Breast epithelium (tissue), 4 donors: ENCODE measurements at regions not wholly inside any gene's neighbourhood (a gene's known extent, or its start where the extent isn't known, plus 50 kb on each side); places are given as distances from the start of the nearest gene placed in this dataset.

Source experiments
- DNase-seq, 2 donors: peaks; one replicate each; pipeline ENCODE4 v3.0.0-alpha.2; 2019; ENCODE audit warnings: low spot score in 2 of 2
- H3K27ac ChIP-seq, 2 donors: fragments of 200-600 bp; sonication (generic) in 1 of 2; one replicate each; pipeline ENCODE4 v1.5.1; 2016 to 2019; ENCODE audit warnings: mild to moderate bottlenecking in 1 of 2
- H3K27me3 ChIP-seq, 2 donors: fragments of 200-600 bp; sonication (generic) in 1 of 2; one replicate each; pipeline versions ENCODE4 v1.5.1 to v1.6.0; 2017 to 2019; ENCODE audit warnings: control low read depth in 1 of 2, mild to moderate bottlenecking in 1 of 2
- H3K36me3 ChIP-seq: fragments of 200-600 bp; one replicate; pipeline ENCODE4 v1.5.1; 2019
- H3K4me1 ChIP-seq, 2 donors: fragments of 200-600 bp; sonication (generic); one replicate each; pipeline ENCODE4 v1.5.1; 2016 to 2019; ENCODE audit warnings: control low read depth in 1 of 2
- H3K4me3 ChIP-seq, 3 donors: fragments of 200-600 bp; sonication (generic); 1 replicate in 2 of 3; 2 replicates in 1 of 3; pipeline ENCODE4 v1.5.1; 2016 to 2019; ENCODE audit warnings: mild to moderate bottlenecking in 3 of 3, moderate library complexity in 2 of 3
- H3K9me3 ChIP-seq, 2 donors: fragments of 200-600 bp; sonication (generic) in 1 of 2; one replicate each; pipeline ENCODE4 v1.5.1; 2016 to 2019; ENCODE audit warnings: control low read depth in 1 of 2
- POLR2A ChIP-seq: fragments of 450-650 bp; IDR thresholded peaks from one replicate; pipeline ENCODE4 v1.6.1; 2016; ENCODE audit warnings: antibody characterized with exemption, mild to moderate bottlenecking, moderate library complexity
- POLR2AphosphoS5 ChIP-seq, 3 donors: sonication (generic); formaldehyde crosslinking; IDR thresholded peaks; one replicate each; pipeline ENCODE4 v1.6.1; 2017; ENCODE audit warnings: antibody characterized with exemption in 3 of 3
- intact Hi-C: fragments of 100-400 bp; cut with DNase I; formaldehyde crosslinking; loops from one replicate; pipeline ENCODE4 v1.15.1; 2023; ENCODE audit warnings: low total_unique reads
- TF ChIP-seq, protein P1 (sequence below), 3 donors: fragments of 450-650 bp; IDR thresholded peaks; one replicate each; pipeline ENCODE4 v1.5.1; 2016 to 2017; ENCODE audit warnings: antibody characterized with exemption in 3 of 3, mild to moderate bottlenecking in 3 of 3, moderate library complexity in 3 of 3

DNA sequence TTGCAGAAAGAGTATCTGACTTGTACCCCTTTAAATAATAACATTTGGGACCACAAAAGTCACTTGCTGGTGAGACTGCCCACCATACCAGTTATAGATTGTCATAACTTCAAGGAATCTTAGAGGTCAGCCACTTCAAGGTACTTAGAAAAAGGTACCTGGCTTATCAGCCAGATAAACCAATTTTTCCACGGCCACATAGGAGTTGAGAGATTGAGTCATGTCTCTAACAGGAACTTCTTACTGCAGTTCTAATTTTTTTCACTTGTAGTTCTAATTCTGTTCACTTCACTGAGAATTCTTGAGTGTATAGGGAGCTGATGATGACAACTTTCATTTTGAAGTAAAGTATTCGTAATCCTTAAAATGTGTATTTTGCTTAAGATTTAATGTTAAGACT lies 317.1 kb upstream of the CBLB start:
- DNase-seq: no peak
- Histone ChIP-seq H3K36me3 (no peaks in the 10 kb centered on the region), H3K27ac (no peak overlapping the region), H3K4me3 (no peak overlapping the region), H3K9me3 (no peaks in the 10 kb centered on the region), H3K4me1 (no peaks in the 10 kb centered on the region), H3K27me3 (no peaks in the 10 kb centered on the region)
- intact Hi-C loops: loop anchor here (10.0 kb wide), 1 partner anchor 131 kb away; no protein-coding TSS in a partner anchor
- TF ChIP-seq POLR2A (no peak), POLR2AphosphoS5 (IDR thresholded peaks at IDR 0.05) (no peak)
- TF ChIP-seq, protein P1, sequence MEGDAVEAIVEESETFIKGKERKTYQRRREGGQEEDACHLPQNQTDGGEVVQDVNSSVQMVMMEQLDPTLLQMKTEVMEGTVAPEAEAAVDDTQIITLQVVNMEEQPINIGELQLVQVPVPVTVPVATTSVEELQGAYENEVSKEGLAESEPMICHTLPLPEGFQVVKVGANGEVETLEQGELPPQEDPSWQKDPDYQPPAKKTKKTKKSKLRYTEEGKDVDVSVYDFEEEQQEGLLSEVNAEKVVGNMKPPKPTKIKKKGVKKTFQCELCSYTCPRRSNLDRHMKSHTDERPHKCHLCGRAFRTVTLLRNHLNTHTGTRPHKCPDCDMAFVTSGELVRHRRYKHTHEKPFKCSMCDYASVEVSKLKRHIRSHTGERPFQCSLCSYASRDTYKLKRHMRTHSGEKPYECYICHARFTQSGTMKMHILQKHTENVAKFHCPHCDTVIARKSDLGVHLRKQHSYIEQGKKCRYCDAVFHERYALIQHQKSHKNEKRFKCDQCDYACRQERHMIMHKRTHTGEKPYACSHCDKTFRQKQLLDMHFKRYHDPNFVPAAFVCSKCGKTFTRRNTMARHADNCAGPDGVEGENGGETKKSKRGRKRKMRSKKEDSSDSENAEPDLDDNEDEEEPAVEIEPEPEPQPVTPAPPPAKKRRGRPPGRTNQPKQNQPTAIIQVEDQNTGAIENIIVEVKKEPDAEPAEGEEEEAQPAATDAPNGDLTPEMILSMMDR (IDR thresholded peaks at IDR 0.05): no peak

DNA sequence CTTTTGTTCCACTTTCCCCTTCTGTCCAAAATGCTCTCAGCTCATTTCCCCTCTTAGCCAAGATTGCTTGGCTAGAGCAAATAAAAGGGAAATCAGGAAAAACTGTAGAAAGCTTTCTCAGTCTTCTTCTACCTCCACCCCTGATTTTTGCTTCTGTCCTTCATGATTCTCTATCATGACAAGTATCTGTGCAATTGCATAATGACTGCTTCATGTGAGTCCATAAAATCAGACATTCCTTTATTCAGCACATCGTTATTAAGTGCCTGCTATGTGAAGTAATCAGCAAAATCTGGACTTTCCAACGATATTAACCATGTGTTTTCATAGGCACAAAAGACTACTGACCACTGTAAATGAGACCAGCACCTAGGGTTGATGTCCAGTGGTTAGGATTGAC lies 321.5 kb upstream of the CBLB start:
- H3K27me3 ChIP-seq: no peaks in the 10 kb centered on the region
- no peak overlapping the region for H3K4me3 ChIP-seq
- TF ChIP-seq, protein P1 (IDR thresholded peaks at IDR 0.05): no peak
- TF ChIP-seq POLR2AphosphoS5 (IDR thresholded peaks at IDR 0.05) (no peak), POLR2A (no peak)
- no peaks in the 10 kb centered on the region for H3K9me3 ChIP-seq
- no peak for DNase-seq
- no peak overlapping the region for H3K27ac ChIP-seq
- no peaks in the 10 kb centered on the region for H3K36me3 ChIP-seq
- intact Hi-C loops: no loop called here
- no peaks in the 10 kb centered on the region for H3K4me1 ChIP-seq

DNA sequence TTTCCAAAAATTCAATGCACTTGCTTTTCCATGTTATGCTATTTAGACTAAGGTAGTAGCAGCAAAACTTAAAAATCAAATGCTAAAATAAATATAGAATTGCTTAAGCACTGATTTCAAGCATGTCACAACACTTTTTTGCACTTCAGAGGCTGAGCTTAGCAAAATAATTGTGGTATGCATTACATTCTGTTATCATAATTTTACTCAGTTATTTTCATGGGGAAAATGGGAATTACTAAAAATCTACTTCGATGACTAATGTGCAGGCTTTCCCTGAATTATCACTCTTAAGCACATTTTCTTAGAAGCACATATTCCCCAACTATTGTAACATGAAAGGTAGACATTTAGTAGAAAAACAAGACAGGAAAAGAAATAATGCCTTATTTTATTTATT lies 322.4 kb upstream of the CBLB start:
- TF ChIP-seq, protein P1 (IDR thresholded peaks at IDR 0.05): no peak
- TF ChIP-seq POLR2A (no peak), POLR2AphosphoS5 (IDR thresholded peaks at IDR 0.05) (no peak)
- H3K4me3 ChIP-seq: no peak overlapping the region
- H3K36me3 ChIP-seq: no peaks in the 10 kb centered on the region
- no peaks in the 10 kb centered on the region for H3K4me1 ChIP-seq
- intact Hi-C loops: no loop called here
- no peak overlapping the region for H3K27ac ChIP-seq
- H3K9me3 ChIP-seq: no peaks in the 10 kb centered on the region
- DNase-seq: no peak
- H3K27me3 ChIP-seq: no peaks in the 10 kb centered on the region

DNA sequence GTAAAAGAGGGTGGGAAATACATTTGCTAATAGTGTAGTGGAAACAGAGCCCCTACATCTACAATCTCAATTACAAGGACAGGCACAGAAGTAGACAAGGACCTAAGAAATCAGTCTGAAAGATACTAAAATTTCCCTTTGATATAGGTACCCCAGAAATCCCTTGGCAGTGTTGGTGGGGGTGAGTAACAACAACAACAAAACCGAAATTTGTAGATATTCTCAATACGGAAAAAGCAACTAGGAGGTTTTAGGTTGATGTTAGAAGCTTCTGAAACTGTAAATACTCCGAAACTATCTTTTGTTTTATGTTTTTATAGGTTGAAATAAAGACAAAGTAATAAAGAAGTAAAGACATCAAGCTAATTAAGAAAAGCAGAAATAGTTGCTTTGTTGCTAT lies 323.1 kb upstream of the CBLB start:
- H3K4me3 ChIP-seq: no peak overlapping the region
- H3K27me3 ChIP-seq: no peaks in the 10 kb centered on the region
- H3K4me1 ChIP-seq: no peaks in the 10 kb centered on the region
- no peaks in the 10 kb centered on the region for H3K36me3 ChIP-seq
- no peaks in the 10 kb centered on the region for H3K9me3 ChIP-seq
- no peak for DNase-seq
- no peak overlapping the region for H3K27ac ChIP-seq
- TF ChIP-seq POLR2A: no peak
- TF ChIP-seq, protein P1 (IDR thresholded peaks at IDR 0.05): no peak
- no peak for TF ChIP-seq POLR2AphosphoS5 (IDR thresholded peaks at IDR 0.05)
- intact Hi-C loops: no loop called here

DNA sequence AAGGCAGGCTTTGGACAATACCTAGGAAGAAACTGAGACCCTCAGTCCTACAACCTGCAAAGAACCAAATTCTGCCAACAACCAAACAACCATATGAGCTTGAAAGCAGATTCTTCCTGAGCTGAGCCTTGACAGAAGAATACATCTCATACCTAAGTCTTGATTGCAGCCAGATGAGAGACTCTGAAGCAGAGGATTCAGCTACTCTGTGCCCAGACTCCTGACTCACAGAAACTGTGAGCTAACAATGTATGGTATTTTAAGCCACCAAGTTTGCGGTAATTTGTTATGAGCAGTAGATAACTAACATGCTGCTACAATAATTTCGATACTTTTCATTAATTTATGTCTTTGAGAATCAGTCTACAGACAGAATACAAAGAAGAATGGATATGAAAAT lies 325.1 kb upstream of the CBLB start:
- no peaks in the 10 kb centered on the region for H3K4me1 ChIP-seq
- H3K27me3 ChIP-seq: no peaks in the 10 kb centered on the region
- H3K4me3 ChIP-seq: no peak overlapping the region
- no peak overlapping the region for H3K27ac ChIP-seq
- DNase-seq: no peak
- H3K9me3 ChIP-seq: no peaks in the 10 kb centered on the region
- H3K36me3 ChIP-seq: no peaks in the 10 kb centered on the region
- TF ChIP-seq POLR2AphosphoS5 (IDR thresholded peaks at IDR 0.05) (no peak), POLR2A (no peak)
- TF ChIP-seq, protein P1 (IDR thresholded peaks at IDR 0.05): no peak
- intact Hi-C loops: no loop called here
